ENCODE measurements at regions not wholly inside any gene's neighbourhood (a gene's known extent, or its start where the extent isn't known, plus 50 kb on each side); places are given as distances from the start of the nearest gene placed in this dataset.

DNA sequence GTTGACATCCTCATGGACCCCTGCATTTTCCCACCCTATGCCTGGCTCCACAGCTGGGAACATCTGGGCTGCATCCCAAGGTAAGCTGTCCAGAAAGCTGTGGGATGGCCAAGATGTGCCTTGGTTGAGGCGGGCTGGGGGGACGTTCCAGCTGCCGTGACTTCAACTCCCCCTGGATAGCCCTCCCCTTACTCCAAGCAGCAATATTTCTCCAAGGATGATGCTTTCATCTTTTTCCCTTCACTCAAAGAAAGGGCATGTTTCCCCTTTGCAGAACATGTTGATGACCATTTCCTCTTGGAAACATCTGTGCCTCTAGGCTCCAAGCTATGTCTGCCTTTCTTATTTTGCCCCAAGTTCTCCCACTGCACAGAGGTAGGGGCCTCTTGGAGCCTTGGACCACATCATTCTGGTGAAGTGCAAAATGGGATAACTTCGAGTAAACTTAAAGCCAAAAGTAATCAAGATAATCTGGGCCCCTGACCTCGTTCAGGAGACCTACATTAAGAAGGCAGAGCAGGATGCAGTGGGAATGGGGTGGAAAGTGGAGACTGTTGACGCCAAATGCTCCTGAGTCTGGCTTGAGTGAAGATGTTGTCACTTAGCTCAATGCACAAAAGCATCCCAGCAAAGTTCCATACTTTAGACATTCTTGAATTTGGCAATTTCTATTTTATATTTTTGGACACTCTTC, 175.2 kb downstream of the GAS1 start:
- Histone ChIP-seq H3K4me3 (replicated peaks in 1 of 3; ENCODE audit: insufficient read depth in 1 of 3, low read depth in 2 of 3, low read length in 3 of 3) (no peak overlapping the region), H2AFZ (ENCODE audit: low read length) (no peak overlapping the region), H3K27me3 (ENCODE audit: control insufficient read depth in 1 of 2, insufficient read depth in 2 of 2, low read length in 2 of 2) (no peaks in the 10 kb centered on the region; a peak in 1 of 5 replicates), H3K9ac (ENCODE audit: insufficient read depth, low read depth, low read length) (no peak overlapping the region), H4K20me1 (ENCODE audit: insufficient read depth, low read length) (no peaks in the 10 kb centered on the region), H3K79me2 (ENCODE audit: insufficient read depth, low read length) (no peaks in the 10 kb centered on the region), H3K27ac (ENCODE audit: extremely low read length, insufficient read depth, low read length) (no peak overlapping the region), H3K9me3 (ENCODE audit: low read length) (no peaks in the 10 kb centered on the region), H3K4me1 (ENCODE audit: insufficient read depth, low read length) (no peaks in the 10 kb centered on the region), H3K36me3 (replicated peaks in 1 of 2; ENCODE audit: control insufficient read depth in 1 of 2, insufficient read depth in 2 of 2, low read length in 2 of 2) (no peaks in the 10 kb centered on the region), H3K4me2 (ENCODE audit: low read depth, low read length) (no peak overlapping the region)
- in situ Hi-C loops (cut with HindIII; ENCODE audit: extremely low pct_ligation_motif_present, low pct_unique_long_range_greater_than_20kb): no loop called here
- FAIRE-seq (no peak), ATAC-seq (no peak), DNase-seq (ENCODE audit: low spot score) (no peak)
- ChIA-PET CTCF (ENCODE audit: low intra/inter-chr PET ratio, low total read pairs) (no interaction called here), POLR2A (no interaction called here)
- BruUV-seq (replicated peaks): no TSS peak
- TF ChIP-seq, protein P1, sequence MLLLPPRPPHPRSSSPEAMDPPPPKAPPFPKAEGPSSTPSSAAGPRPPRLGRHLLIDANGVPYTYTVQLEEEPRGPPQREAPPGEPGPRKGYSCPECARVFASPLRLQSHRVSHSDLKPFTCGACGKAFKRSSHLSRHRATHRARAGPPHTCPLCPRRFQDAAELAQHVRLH (CRISPR knock-in tag; IDR thresholded peaks at IDR 0.05; ENCODE audit: borderline replicate concordance, low read depth): no peak
- TF ChIP-seq ZNF709 (CRISPR knock-in tag; IDR thresholded peaks at IDR 0.05) (no peak), FIP1L1 (IDR thresholded peaks at IDR 0.05; ENCODE audit: borderline replicate concordance, insufficient read depth, low read depth, low read length) (no peak), THRA (CRISPR knock-in tag; IDR thresholded peaks at IDR 0.05; ENCODE audit: borderline replicate concordance) (no peak), STAT5B (CRISPR knock-in tag; IDR thresholded peaks at IDR 0.05) (no peak), ZNF737 (CRISPR knock-in tag; IDR thresholded peaks at IDR 0.05; ENCODE audit: borderline replicate concordance) (no peak), FOXM1 (CRISPR knock-in tag; IDR thresholded peaks at IDR 0.05) (no peak), ZKSCAN5 (CRISPR knock-in tag; IDR thresholded peaks at IDR 0.05) (no peak), ZSCAN30 (CRISPR knock-in tag; IDR thresholded peaks at IDR 0.05) (no peak), ZNF652 (CRISPR knock-in tag; IDR thresholded peaks at IDR 0.05; ENCODE audit: borderline replicate concordance, low read depth) (no peak), ZSCAN31 (CRISPR knock-in tag; IDR thresholded peaks at IDR 0.05; ENCODE audit: low read depth) (no peak), ZNF383 (CRISPR knock-in tag; IDR thresholded peaks at IDR 0.05; ENCODE audit: borderline replicate concordance) (no peak), GRHL1 (CRISPR knock-in tag; conservative IDR thresholded peaks at IDR 0.05) (no peak), ZNF317 (CRISPR knock-in tag; IDR thresholded peaks at IDR 0.05) (no peak)
- TF ChIP-seq, protein P2, sequence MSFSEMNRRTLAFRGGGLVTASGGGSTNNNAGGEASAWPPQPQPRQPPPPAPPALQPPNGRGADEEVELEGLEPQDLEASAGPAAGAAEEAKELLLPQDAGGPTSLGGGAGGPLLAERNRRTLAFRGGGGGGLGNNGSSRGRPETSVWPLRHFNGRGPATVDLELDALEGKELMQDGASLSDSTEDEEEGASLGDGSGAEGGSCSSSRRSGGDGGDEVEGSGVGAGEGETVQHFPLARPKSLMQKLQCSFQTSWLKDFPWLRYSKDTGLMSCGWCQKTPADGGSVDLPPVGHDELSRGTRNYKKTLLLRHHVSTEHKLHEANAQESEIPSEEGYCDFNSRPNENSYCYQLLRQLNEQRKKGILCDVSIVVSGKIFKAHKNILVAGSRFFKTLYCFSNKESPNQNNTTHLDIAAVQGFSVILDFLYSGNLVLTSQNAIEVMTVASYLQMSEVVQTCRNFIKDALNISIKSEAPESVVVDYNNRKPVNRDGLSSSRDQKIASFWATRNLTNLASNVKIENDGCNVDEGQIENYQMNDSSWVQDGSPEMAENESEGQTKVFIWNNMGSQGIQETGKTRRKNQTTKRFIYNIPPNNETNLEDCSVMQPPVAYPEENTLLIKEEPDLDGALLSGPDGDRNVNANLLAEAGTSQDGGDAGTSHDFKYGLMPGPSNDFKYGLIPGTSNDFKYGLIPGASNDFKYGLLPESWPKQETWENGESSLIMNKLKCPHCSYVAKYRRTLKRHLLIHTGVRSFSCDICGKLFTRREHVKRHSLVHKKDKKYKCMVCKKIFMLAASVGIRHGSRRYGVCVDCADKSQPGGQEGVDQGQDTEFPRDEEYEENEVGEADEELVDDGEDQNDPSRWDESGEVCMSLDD (CRISPR knock-in tag; IDR thresholded peaks at IDR 0.05; ENCODE audit: borderline replicate concordance): no peak
- TF ChIP-seq, protein P3, sequence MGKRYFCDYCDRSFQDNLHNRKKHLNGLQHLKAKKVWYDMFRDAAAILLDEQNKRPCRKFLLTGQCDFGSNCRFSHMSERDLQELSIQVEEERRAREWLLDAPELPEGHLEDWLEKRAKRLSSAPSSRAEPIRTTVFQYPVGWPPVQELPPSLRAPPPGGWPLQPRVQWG (CRISPR knock-in tag; IDR thresholded peaks at IDR 0.05; ENCODE audit: borderline replicate concordance, low read depth): no peak
- WGBS (ENCODE audit: low lambda C conversion rate): 0% methylated on average over 6 of the region's 6 CpGs
- intact Hi-C loops (cut with micrococcal nuclease; ENCODE audit: unreplicated experiment): no loop called here

Measured in HepG2 (cell line).